Stimulated activated effector memory CD8-positive, alpha-beta T cell treated with anti-CD3 and anti-CD28 coated beads, Interleukin-12 subunit alpha, Interleukin-12 subunit beta, amount 100 ng/mL, for 72 hours (primary cell): ENCODE measurements at regions not wholly inside any gene's neighbourhood (a gene's known extent, or its start where the extent isn't known, plus 50 kb on each side); places are given as distances from the start of the nearest gene placed in this dataset.

Experiments
- ATAC-seq: fragments of 150-1000 bp; cut with Tn5 transposase; 2 replicates; pipeline ENCODE4 v1.10.0; 2021
- DNase-seq, 2 donors: peaks; one replicate each; pipeline ENCODE4 v3.0.0; 2021 to 2022; ENCODE audit warnings: low spot score in 2 of 2
- H3K27ac Mint-ChIP-seq: one replicate; pipeline ENCODE4 v1.8.0; 2022; ENCODE audit warnings: mild to moderate bottlenecking, mixed read lengths
- H3K36me3 Mint-ChIP-seq: one replicate; pipeline ENCODE4 v1.8.0; 2022; ENCODE audit warnings: mild to moderate bottlenecking, mixed read lengths
- H3K4me1 Mint-ChIP-seq: one replicate; pipeline ENCODE4 v1.8.0; 2022; ENCODE audit warnings: mixed read lengths
- H3K4me3 Mint-ChIP-seq: one replicate; pipeline ENCODE4 v1.8.0; 2022; ENCODE audit warnings: mild to moderate bottlenecking, mixed read lengths
- H3K9me3 Mint-ChIP-seq: one replicate; pipeline ENCODE4 v1.8.0; 2022; ENCODE audit warnings: mixed read lengths

DNA sequence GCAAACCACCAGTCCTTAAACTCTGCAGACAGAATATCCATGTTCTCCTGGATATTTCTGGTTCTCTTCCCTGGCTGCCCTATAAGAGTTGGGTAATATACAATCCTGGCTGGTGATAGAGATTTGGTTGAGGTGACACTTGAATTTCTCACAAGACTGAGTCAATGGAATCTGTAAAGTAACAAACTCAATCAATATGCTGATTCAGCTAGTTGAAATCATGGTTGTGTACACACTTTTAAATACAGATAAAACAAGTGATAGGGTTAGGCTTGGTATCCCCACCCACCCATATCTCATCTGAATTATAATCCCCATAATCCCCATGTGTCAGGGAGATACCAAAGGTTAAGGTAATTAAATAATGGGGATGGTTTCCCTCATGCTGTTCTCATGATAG, 349.2 kb upstream of the MAD2L1 start:
- H3K4me3 Mint-ChIP-seq = no peak overlapping the region
- H3K4me1 Mint-ChIP-seq = no peaks in the 10 kb centered on the region
- ATAC-seq (no peak), DNase-seq (no peak)
- H3K27ac Mint-ChIP-seq = no peak overlapping the region
- H3K9me3 Mint-ChIP-seq = peaks cover 6% of the 10 kb centered on the region
- no peaks in the 10 kb centered on the region for H3K36me3 Mint-ChIP-seq

DNA sequence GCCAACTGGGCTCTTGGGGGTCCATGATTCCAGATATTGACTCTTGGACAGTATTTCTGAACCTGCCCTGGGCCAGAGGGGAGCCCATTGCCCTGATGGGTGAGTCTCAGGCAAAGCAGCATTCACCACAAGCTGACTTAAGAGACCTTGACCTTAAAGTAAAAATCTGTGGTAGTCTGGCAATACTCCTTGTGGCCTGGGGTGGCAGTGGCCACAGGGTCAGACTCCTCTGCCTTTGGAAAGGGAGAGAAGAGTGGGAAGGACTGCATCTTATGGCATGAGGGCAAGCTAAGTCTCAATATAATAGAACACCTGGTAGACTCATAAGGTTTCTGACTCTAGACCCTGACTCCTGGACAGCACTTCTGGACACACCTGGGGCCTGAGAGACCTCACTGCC, 340.3 kb upstream of the MAD2L1 start:
- Mint-ChIP-seq H3K9me3 (peaks cover 31% of the 10 kb centered on the region), H3K27ac (no peak overlapping the region), H3K36me3 (no peaks in the 10 kb centered on the region), H3K4me3 (no peak overlapping the region), H3K4me1 (no peaks in the 10 kb centered on the region)
- DNase-seq (no peak), ATAC-seq (no peak)

DNA sequence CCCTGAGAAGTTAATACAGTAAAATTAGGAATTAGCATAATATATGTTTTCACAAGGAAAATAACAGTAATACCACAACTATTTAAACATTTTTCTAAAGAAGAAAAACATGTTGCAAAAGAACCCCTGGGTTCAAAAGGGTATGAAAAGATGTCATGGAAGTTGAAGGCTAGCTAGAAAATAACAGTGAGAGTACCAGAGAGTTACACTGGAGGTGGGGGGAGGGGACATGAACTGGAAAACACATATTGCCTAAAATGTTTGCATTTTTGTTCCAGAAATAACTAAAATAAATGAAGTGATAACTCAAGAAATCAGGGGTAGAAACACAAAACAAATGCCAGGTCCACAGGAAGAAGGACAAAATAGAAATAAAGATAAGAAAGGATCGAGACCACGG, 336.6 kb upstream of the MAD2L1 start:
- Mint-ChIP-seq H3K4me1 (no peaks in the 10 kb centered on the region), H3K9me3 (peaks cover 14% of the 10 kb centered on the region), H3K36me3 (no peaks in the 10 kb centered on the region), H3K27ac (no peak overlapping the region), H3K4me3 (no peak overlapping the region)
- ATAC-seq (no peak), DNase-seq (no peak)

DNA sequence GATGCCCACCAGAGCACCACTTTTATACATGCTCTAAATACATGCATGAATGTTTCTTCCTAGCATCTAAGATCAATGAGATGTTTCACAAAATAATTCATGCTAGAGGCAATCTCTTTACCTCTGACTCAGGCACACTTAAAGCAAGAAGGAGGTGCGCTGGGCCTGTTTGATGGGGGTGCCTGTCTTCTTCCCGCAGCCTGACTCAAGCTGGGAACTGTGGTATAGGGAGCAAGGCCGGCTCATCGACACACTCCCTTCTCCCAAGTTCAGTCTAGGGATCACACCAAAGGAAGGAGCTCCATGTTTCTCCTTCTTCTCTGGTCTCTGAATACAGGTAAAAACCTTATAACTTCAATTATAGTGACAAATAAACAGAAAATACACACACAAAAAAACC, 333.8 kb upstream of the MAD2L1 start:
- H3K4me3 Mint-ChIP-seq = no peak overlapping the region
- DNase-seq (no peak), ATAC-seq (no peak)
- peaks cover 4% of the 10 kb centered on the region for H3K9me3 Mint-ChIP-seq
- H3K27ac Mint-ChIP-seq = no peak overlapping the region
- no peaks in the 10 kb centered on the region for H3K36me3 Mint-ChIP-seq
- no peaks in the 10 kb centered on the region for H3K4me1 Mint-ChIP-seq

DNA sequence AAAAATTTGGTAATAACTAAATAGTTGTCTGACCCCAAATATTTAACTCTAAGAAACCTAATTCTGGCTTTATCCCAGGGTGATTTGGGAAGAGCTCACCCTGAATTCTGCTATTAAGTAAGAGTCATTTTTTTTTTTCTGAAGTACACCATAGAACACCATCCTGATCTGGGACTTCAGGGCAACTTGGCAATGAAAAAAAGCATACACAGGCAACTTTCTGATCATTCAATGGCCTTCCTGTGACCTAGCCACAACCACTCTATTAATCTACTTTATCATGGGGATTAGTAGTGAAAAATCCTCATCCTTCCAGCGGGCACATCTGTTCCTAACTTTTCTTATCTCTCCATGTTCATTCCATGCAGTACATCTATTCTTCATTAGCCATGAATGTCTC, 333.2 kb upstream of the MAD2L1 start:
- no peaks in the 10 kb centered on the region for H3K4me1 Mint-ChIP-seq
- H3K36me3 Mint-ChIP-seq = no peaks in the 10 kb centered on the region
- no peak for DNase-seq
- no peak overlapping the region for H3K4me3 Mint-ChIP-seq
- ATAC-seq = no peak
- peaks cover 3% of the 10 kb centered on the region for H3K9me3 Mint-ChIP-seq
- H3K27ac Mint-ChIP-seq = no peak overlapping the region

DNA sequence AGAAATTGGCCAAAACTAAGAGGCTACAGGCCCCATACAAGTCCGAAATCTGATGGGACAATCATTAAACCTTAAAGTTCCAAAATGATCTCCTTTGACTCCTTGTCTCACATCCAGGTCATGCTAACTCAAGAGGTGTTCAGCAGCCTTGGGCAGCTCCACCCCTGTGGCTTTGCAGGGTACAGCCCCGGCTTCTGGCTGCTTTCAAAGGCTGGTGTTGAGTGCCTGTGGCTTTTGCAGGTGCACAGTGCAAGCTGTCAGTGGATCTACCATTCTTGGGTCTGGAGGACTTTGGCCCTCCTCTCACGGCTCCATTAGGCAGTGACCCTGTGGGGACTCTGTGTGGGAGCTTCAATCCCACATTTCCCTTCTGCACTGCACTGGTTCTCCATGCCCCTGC, 329.1 kb upstream of the MAD2L1 start:
- Mint-ChIP-seq H3K27ac (no peak overlapping the region), H3K4me1 (no peaks in the 10 kb centered on the region), H3K9me3 (no peaks in the 10 kb centered on the region), H3K36me3 (no peaks in the 10 kb centered on the region), H3K4me3 (no peak overlapping the region)
- peak; percentile 42 for ATAC-seq
- no peak for DNase-seq

DNA sequence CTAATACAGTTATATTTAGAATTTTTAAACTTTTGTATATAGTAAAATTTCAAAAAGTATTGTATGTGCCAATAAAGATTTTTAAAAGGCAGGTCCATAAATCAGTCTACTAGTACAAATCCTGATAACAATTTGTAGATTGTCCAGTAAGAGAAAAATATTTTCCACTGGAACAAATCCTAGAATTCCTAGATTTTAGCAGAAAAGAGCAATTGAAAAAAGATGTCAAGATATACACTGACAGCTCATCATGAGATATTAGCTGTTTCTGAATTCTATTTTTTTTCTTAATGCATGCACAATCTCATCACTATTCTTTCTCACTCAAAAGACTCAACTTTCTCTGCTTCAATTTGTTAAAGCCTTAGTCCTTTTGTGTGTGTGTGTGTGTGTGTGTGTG, 289.2 kb upstream of the MAD2L1 start:
- ATAC-seq = no peak
- H3K4me3 Mint-ChIP-seq = no peak overlapping the region
- no peak overlapping the region for H3K27ac Mint-ChIP-seq
- no peaks in the 10 kb centered on the region for H3K36me3 Mint-ChIP-seq
- no peaks in the 10 kb centered on the region for H3K9me3 Mint-ChIP-seq
- no peaks in the 10 kb centered on the region for H3K4me1 Mint-ChIP-seq
- DNase-seq = no peak

DNA sequence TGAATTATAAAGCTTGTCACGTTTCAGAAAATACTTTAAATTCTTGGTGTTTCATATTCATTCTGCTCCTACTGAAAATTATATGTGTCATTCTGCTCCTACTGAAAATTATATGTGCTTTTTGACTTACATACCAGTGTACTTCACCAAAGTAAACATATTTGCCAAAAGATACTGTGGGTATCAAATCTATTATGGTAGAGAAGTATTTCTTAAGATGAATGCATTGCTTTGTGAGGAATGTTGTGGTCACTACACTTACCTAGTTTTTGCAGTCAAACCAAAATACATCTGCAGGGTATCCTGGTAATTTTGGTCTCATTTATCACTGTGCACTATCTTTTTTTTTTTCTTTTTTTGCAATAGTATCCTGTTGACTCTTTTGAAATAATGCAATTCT, 287.7 kb upstream of the MAD2L1 start:
- ATAC-seq (no peak), DNase-seq (no peak)
- Mint-ChIP-seq H3K4me1 (no peaks in the 10 kb centered on the region), H3K9me3 (no peaks in the 10 kb centered on the region), H3K4me3 (no peak overlapping the region), H3K36me3 (no peaks in the 10 kb centered on the region), H3K27ac (no peak overlapping the region)

DNA sequence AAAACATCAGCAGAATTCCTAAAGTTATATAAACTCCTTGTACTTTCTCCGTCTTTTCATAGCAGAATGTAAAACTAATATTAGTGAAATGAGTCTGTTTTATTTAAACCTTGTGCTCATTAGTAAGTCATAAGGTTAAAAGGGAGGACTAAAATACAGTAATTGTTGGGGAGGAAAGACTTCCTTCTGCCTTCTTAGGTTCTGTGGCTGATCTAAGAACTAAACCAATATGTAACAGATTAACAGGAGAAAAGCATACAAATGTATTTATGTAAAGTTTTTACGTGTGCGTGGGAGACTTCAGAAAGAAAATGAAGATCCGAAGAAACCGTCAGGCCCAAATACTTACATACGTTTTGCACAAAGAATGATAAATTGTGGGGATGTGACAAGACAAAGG, 286.6 kb upstream of the MAD2L1 start:
- ATAC-seq (no peak), DNase-seq (no peak)
- Mint-ChIP-seq H3K36me3 (no peaks in the 10 kb centered on the region), H3K27ac (no peak overlapping the region), H3K9me3 (no peaks in the 10 kb centered on the region), H3K4me1 (no peaks in the 10 kb centered on the region), H3K4me3 (no peak overlapping the region)

DNA sequence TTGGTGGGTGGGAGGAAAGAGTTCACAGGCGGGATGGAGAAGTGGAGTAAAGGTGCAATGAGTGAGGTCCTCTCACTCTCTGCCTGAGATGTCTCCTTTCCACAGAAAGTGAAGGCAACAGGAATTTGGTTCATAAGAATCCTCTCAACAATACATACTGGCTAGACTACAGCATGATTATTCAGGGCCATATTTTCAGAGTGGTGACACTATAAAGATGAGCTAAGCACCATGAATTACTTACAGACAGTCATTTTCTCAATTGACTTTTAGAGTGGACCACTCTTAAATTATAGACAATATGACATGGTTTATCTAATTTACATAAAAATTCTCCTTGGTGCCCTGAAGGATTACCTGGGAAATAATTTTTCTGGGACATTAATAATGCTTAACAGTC, 286.1 kb upstream of the MAD2L1 start:
- no peak for ATAC-seq
- DNase-seq = no peak
- no peaks in the 10 kb centered on the region for H3K36me3 Mint-ChIP-seq
- no peaks in the 10 kb centered on the region for H3K4me1 Mint-ChIP-seq
- no peak overlapping the region for H3K4me3 Mint-ChIP-seq
- no peaks in the 10 kb centered on the region for H3K9me3 Mint-ChIP-seq
- H3K27ac Mint-ChIP-seq = no peak overlapping the region

DNA sequence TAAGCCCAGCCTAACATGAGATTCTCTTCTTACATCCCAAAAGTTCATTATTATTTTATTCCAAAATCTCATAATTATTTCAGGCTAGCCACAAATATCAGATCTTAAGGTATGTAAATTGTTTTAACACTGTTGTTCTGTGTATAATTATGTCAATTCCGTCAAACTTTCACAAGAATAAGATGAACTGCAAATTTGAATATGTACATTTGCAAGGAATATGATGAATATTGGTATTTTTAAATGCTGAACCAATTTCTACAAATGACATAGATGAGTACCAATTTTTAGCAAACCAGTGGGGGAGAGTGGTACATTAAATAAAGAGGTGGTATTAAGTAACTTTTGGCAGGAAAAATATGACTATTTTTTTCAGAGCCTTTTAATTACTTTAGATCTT, 282.3 kb upstream of the MAD2L1 start:
- H3K4me3 Mint-ChIP-seq = no peak overlapping the region
- no peak for DNase-seq
- H3K9me3 Mint-ChIP-seq = no peaks in the 10 kb centered on the region
- no peaks in the 10 kb centered on the region for H3K36me3 Mint-ChIP-seq
- H3K4me1 Mint-ChIP-seq = no peaks in the 10 kb centered on the region
- no peak overlapping the region for H3K27ac Mint-ChIP-seq
- ATAC-seq = no peak

DNA sequence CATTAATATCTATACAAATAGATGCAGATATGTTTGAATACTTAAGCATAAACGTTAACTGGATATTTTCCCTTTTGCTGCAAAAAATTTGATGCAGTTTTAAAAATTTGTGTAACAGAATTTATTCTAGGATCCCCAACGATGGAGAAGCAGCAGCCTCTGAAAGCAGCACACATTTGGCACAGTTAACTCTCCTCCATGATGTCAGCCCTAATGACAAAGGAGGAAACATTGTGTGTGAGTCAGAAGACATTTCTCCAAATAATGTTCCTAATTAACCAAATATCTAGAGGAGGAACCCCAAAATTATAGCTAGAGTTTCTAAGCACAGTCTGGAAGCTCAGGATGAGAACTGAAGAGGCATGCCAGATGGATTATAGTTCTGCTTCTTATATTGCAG, 281.9 kb upstream of the MAD2L1 start:
- Mint-ChIP-seq H3K4me3 (no peak overlapping the region), H3K9me3 (no peaks in the 10 kb centered on the region), H3K27ac (no peak overlapping the region), H3K4me1 (no peaks in the 10 kb centered on the region), H3K36me3 (no peaks in the 10 kb centered on the region)
- ATAC-seq (no peak), DNase-seq (no peak)

DNA sequence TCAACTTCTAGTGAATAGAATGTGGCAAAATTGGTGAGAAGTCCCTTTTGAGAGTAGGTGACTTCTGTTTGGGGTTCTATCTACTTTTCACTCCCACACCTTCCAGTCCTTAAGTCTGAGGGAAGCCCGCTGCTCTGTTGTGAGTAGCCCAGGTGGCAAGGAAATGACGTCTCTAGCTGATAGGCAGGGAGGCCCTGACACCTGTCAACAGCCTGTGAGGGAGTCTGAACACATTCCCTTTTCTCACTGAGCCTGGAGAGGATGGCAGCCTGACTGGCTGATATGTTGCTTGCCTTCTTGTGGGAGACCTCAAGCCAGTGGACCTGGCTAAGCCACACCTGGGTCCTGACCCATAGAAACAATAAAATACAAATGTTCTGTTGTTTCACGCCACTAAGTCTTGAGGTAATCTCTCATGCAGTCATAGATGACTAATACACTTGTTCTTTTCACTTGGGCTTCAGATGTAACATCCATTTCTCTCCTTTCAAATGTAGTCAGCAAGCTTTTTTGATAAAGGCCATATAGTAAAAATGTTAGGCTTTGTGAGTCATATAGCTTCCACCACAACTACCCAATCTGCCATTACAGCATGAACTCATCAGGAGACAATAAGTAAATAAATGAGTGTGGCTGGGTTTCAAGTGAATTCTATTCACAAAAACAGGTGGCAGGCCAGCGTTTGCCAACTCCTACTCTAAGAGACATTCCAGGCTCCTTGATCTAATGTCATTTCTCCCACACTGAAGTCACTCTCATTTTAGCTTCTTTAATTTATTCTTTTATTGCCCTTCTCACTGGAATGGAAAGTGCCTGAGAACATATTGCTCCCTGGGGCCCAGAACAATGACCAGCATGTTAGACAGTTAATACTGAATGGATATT, 265.1 kb upstream of the MAD2L1 start:
- peak; percentile 87 for ATAC-seq
- H3K27ac Mint-ChIP-seq = no peak overlapping the region

DNA sequence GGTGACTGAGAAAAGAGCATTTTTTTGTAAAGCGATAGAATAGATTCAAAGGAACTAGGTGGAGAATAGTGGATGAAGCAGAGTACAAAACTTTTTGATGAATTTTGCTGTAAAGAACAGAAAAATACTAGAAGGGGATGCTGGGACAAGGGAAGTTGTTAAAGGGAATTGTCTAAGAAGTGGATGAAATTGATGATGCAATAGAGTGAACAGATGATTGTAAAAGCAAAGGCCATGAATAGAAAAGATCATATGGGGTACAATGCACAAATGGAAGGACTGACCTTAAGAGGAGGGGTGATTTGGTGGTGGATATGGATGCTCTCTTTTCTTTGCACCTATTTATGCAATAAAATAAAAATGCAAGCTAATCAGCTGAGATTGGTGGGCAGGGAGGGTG, 262.7 kb upstream of the MAD2L1 start:
- peaks cover 6% of the 10 kb centered on the region for H3K9me3 Mint-ChIP-seq
- no peaks in the 10 kb centered on the region for H3K4me1 Mint-ChIP-seq
- H3K4me3 Mint-ChIP-seq = no peak overlapping the region
- ATAC-seq = no peak
- no peak for DNase-seq
- no peaks in the 10 kb centered on the region for H3K36me3 Mint-ChIP-seq
- H3K27ac Mint-ChIP-seq = no peak overlapping the region

More for the DNA sequence above, 265.1 kb upstream of the MAD2L1 start:
- H3K4me3 Mint-ChIP-seq = no peak overlapping the region
- peak in 1 of 2 donors; percentile 54 for DNase-seq
- peaks cover 6% of the 10 kb centered on the region for H3K9me3 Mint-ChIP-seq
- H3K36me3 Mint-ChIP-seq = no peaks in the 10 kb centered on the region
- H3K4me1 Mint-ChIP-seq = no peaks in the 10 kb centered on the region

DNA sequence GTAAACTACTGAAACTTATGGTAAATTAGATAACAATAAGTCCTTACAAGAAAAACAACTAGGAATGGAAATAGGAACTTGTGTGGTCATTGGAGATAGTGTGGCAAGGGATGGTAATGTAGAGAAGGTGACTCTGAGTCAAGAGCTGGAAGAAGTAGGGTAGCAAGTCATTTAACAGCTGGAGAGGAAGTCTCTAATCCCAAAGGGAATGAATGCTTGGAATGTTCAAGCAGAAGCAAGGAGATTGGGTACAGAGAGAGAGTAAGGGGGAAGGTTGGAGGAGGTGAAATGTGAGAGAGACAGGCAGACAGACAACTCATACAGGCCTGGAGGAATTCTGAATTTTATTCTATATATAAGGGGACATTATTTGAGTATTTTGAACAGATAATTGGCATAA, 260.6 kb upstream of the MAD2L1 start:
- Mint-ChIP-seq H3K4me1 (no peaks in the 10 kb centered on the region), H3K27ac (no peak overlapping the region), H3K4me3 (no peak overlapping the region), H3K9me3 (peaks cover 6% of the 10 kb centered on the region), H3K36me3 (no peaks in the 10 kb centered on the region)
- ATAC-seq (no peak), DNase-seq (no peak)

DNA sequence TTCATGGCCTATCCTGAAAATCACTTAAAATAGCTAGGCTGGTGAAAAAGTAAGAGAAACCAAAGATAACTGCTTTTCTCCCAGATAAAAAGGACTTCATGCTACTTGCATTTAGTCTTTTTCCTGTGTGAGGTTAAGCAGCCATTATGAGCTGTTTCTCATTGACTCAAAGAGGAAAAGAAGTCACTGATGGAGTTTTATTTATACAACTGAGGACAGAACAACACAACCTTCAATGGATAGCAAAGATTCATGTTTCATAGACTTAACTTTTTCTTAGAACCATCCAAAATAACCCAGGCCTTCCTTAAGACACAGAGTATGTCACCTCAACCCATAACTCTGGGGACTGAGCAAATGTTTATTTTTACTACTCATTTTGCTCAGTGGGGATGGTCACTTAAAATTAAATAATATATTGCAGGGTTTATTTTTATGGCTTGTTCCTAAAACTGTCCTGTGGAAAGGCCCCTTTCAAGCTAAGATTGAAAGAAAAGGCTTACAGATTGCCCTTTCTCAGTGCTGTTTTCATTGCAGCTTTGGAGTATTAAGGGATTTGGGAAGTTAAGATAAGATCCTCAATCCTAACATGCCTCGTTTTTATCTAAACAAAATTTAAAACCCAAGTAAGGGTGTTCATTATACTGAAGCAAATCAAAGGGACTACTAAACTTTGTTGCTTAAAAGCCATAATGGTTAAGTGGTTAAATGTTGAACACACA, 252.6 kb upstream of the MAD2L1 start:
- H3K4me3 Mint-ChIP-seq = no peak overlapping the region
- H3K27ac Mint-ChIP-seq = no peak overlapping the region
- H3K9me3 Mint-ChIP-seq = peaks cover 5% of the 10 kb centered on the region
- ATAC-seq (no peak), DNase-seq (no peak)
- no peaks in the 10 kb centered on the region for H3K4me1 Mint-ChIP-seq
- no peaks in the 10 kb centered on the region for H3K36me3 Mint-ChIP-seq
